ENCODE measurements at regions not wholly inside any gene's neighbourhood (a gene's known extent, or its start where the extent isn't known, plus 50 kb on each side); places are given as distances from the start of the nearest gene placed in this dataset.

- no peaks in the 10 kb centered on the region for H3K9me3 ChIP-seq
- ChIA-PET CTCF (no interaction called here), POLR2A (no interaction called here)
- Mint-ChIP-seq H3K4me1 (no peaks in the 10 kb centered on the region), H3K4me3 (no peak overlapping the region), H3K27me3 (peaks cover 14 to 22% of the 10 kb centered on the region in 2 donors), H3K9me3 (peaks cover 0 to 11% (median 0%) of the 10 kb centered on the region in 3 donors), H3K27ac (no peak overlapping the region), H3K36me3 (no peaks in the 10 kb centered on the region)
- no peak overlapping the region for H3K27ac ChIP-seq (ENCODE audit: low read length)
- H3K4me3 ChIP-seq (ENCODE audit: control insufficient read depth in 1 of 2, extremely low read depth in 1 of 2, low read length in 1 of 2) = no peak overlapping the region
- DNase-seq (no peak), ATAC-seq (replicated peaks in 1 of 4) (no peak)
- peaks cover 0 to 20% of the 10 kb centered on the region in 2 experiments for H3K27me3 ChIP-seq (replicated peaks in 1 of 2; ENCODE audit: control insufficient read depth in 2 of 2, extremely low read depth in 1 of 2, insufficient read depth in 2 of 2, low read length in 1 of 2)
- no peaks in the 10 kb centered on the region for H3K36me3 ChIP-seq (ENCODE audit: control insufficient read depth in 2 of 2, extremely low read depth in 1 of 2, insufficient read depth in 1 of 2, low read length in 1 of 2)
- WGBS (ENCODE audit: insufficient coverage) = no CpG with 5 or more reads among the region's 2 CpGs
- no peaks in the 10 kb centered on the region for H3K4me1 ChIP-seq (ENCODE audit: control insufficient read depth in 1 of 2, extremely low read depth in 1 of 2, insufficient read depth in 2 of 2, low read length in 2 of 2)
Observed at GRCh38 chr17:72338304-72338703, 217.5 kb downstream of the SOX9 start.

GRCh38 chr17:72338847-72339790 lies 218.3 kb downstream of the SOX9 start:
- peaks cover 11 to 20% of the 10 kb centered on the region in 2 donors for H3K27me3 Mint-ChIP-seq
- no peaks in the 10 kb centered on the region for H3K4me1 Mint-ChIP-seq
- H3K36me3 ChIP-seq (ENCODE audit: control insufficient read depth in 2 of 2, extremely low read depth in 1 of 2, insufficient read depth in 1 of 2, low read length in 1 of 2) = no peaks in the 10 kb centered on the region
- H3K9me3 ChIP-seq = no peaks in the 10 kb centered on the region
- H3K4me3 Mint-ChIP-seq = no peak overlapping the region
- no peak overlapping the region for H3K27ac ChIP-seq (ENCODE audit: low read length)
- peaks cover 0 to 20% of the 10 kb centered on the region in 2 experiments for H3K27me3 ChIP-seq (replicated peaks in 1 of 2; ENCODE audit: control insufficient read depth in 2 of 2, extremely low read depth in 1 of 2, insufficient read depth in 2 of 2, low read length in 1 of 2)
- CTCF ChIA-PET = no interaction called here
- ATAC-seq (replicated peaks in 1 of 4) = no peak
- WGBS (ENCODE audit: insufficient coverage) = 38% methylated on average over 4 of the region's 12 CpGs
- H3K27ac Mint-ChIP-seq = no peak overlapping the region
- no peak overlapping the region for H3K4me3 ChIP-seq (ENCODE audit: control insufficient read depth in 1 of 2, extremely low read depth in 1 of 2, low read length in 1 of 2)
- peaks cover 0 to 9% (median 0%) of the 10 kb centered on the region in 3 donors for H3K9me3 Mint-ChIP-seq
- H3K4me1 ChIP-seq (ENCODE audit: control insufficient read depth in 1 of 2, extremely low read depth in 1 of 2, insufficient read depth in 2 of 2, low read length in 2 of 2) = no peaks in the 10 kb centered on the region
- DNase-seq = no peak
- POLR2A ChIA-PET = no interaction called here
- no peaks in the 10 kb centered on the region for H3K36me3 Mint-ChIP-seq

GRCh38 chr17:72340836-72341235 lies 220.0 kb downstream of the SOX9 start:
- peaks cover 11 to 20% of the 10 kb centered on the region in 2 donors for H3K27me3 Mint-ChIP-seq
- no peak overlapping the region for H3K4me3 Mint-ChIP-seq
- ATAC-seq (replicated peaks in 1 of 4) (no peak), DNase-seq (no peak)
- peaks cover 0 to 17% of the 10 kb centered on the region in 2 experiments for H3K27me3 ChIP-seq (replicated peaks in 1 of 2; ENCODE audit: control insufficient read depth in 2 of 2, extremely low read depth in 1 of 2, insufficient read depth in 2 of 2, low read length in 1 of 2)
- 87% methylated on average over 4 of the region's 6 CpGs for WGBS (ENCODE audit: insufficient coverage)
- no peaks in the 10 kb centered on the region for H3K4me1 Mint-ChIP-seq
- no peak overlapping the region for H3K4me3 ChIP-seq (ENCODE audit: control insufficient read depth in 1 of 2, extremely low read depth in 1 of 2, low read length in 1 of 2)
- ChIA-PET CTCF (no interaction called here), POLR2A (no interaction called here)
- no peaks in the 10 kb centered on the region for H3K36me3 ChIP-seq (ENCODE audit: control insufficient read depth in 2 of 2, extremely low read depth in 1 of 2, insufficient read depth in 1 of 2, low read length in 1 of 2)
- no peaks in the 10 kb centered on the region for H3K9me3 ChIP-seq
- peaks cover 0 to 9% (median 0%) of the 10 kb centered on the region in 3 donors for H3K9me3 Mint-ChIP-seq
- no peaks in the 10 kb centered on the region for H3K36me3 Mint-ChIP-seq
- no peaks in the 10 kb centered on the region for H3K4me1 ChIP-seq (ENCODE audit: control insufficient read depth in 1 of 2, extremely low read depth in 1 of 2, insufficient read depth in 2 of 2, low read length in 2 of 2)
- no peak overlapping the region for H3K27ac ChIP-seq (ENCODE audit: low read length)
- H3K27ac Mint-ChIP-seq = no peak overlapping the region

GRCh38 chr17:72342061-72342460 lies 221.2 kb downstream of the SOX9 start:
- DNase-seq (no peak), ATAC-seq (replicated peaks in 1 of 4) (no peak)
- WGBS (ENCODE audit: insufficient coverage) = 67% methylated on average over 1 of the region's 5 CpGs
- Histone ChIP-seq H3K27me3 (replicated peaks in 1 of 2; ENCODE audit: control insufficient read depth in 2 of 2, extremely low read depth in 1 of 2, insufficient read depth in 2 of 2, low read length in 1 of 2) (peaks cover 0 to 17% of the 10 kb centered on the region in 2 experiments), H3K4me1 (ENCODE audit: control insufficient read depth in 1 of 2, extremely low read depth in 1 of 2, insufficient read depth in 2 of 2, low read length in 2 of 2) (no peaks in the 10 kb centered on the region), H3K36me3 (ENCODE audit: control insufficient read depth in 2 of 2, extremely low read depth in 1 of 2, insufficient read depth in 1 of 2, low read length in 1 of 2) (no peaks in the 10 kb centered on the region), H3K4me3 (ENCODE audit: control insufficient read depth in 1 of 2, extremely low read depth in 1 of 2, low read length in 1 of 2) (no peak overlapping the region), H3K9me3 (no peaks in the 10 kb centered on the region), H3K27ac (ENCODE audit: low read length) (no peak overlapping the region)
- no peak overlapping the region for H3K27ac Mint-ChIP-seq
- ChIA-PET POLR2A (no interaction called here), CTCF (no interaction called here)
- H3K4me1 Mint-ChIP-seq = no peaks in the 10 kb centered on the region
- peaks cover 7 to 19% of the 10 kb centered on the region in 2 donors for H3K27me3 Mint-ChIP-seq
- peaks cover 0 to 9% (median 0%) of the 10 kb centered on the region in 3 donors for H3K9me3 Mint-ChIP-seq
- H3K36me3 Mint-ChIP-seq = no peaks in the 10 kb centered on the region
- H3K4me3 Mint-ChIP-seq = no peak overlapping the region

- CTCF ChIA-PET = no interaction called here
- no peak for DNase-seq
- 81% methylated on average over 18 of the region's 28 CpGs for WGBS (ENCODE audit: insufficient coverage)
Observed at GRCh38 chr17:72342627-72343527, 222.1 kb downstream of the SOX9 start.

DNA sequence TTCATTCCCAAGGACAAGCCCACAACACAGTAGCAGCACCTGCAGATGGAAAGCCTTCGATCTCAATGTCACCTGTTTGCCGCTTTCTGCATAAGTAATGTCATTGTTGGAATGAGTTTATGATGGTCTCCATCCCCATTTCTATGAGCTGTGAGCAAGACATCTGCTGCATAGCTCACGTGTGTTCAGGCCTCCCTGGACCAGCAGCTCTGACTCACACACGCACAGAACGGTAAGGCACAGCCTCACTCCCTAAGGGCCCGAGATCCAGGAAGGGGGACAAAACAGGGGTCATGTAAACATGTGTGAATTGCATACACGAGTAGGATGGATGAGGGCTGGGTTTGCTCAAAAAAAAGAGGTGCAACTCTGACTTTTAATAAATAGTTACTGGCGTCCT lies 223.1 kb downstream of the SOX9 start:
- Mint-ChIP-seq H3K27me3 (peaks cover 0 to 6% of the 10 kb centered on the region in 2 donors), H3K4me1 (no peaks in the 10 kb centered on the region), H3K36me3 (no peaks in the 10 kb centered on the region), H3K9me3 (peaks cover 0 to 4% (median 0%) of the 10 kb centered on the region in 3 donors), H3K4me3 (no peak overlapping the region), H3K27ac (no peak overlapping the region)
- Histone ChIP-seq H3K27me3 (replicated peaks in 1 of 2; ENCODE audit: control insufficient read depth in 2 of 2, extremely low read depth in 1 of 2, insufficient read depth in 2 of 2, low read length in 1 of 2) (peaks cover 0 to 9% of the 10 kb centered on the region in 2 experiments), H3K9me3 (no peaks in the 10 kb centered on the region), H3K4me3 (ENCODE audit: control insufficient read depth in 1 of 2, extremely low read depth in 1 of 2, low read length in 1 of 2) (no peak overlapping the region), H3K4me1 (ENCODE audit: control insufficient read depth in 1 of 2, extremely low read depth in 1 of 2, insufficient read depth in 2 of 2, low read length in 2 of 2) (no peaks in the 10 kb centered on the region), H3K36me3 (ENCODE audit: control insufficient read depth in 2 of 2, extremely low read depth in 1 of 2, insufficient read depth in 1 of 2, low read length in 1 of 2) (no peaks in the 10 kb centered on the region), H3K27ac (ENCODE audit: low read length) (no peak overlapping the region)
- CTCF ChIA-PET = no interaction called here
- POLR2A ChIA-PET = no interaction called here
- DNase-seq = no peak
- no peak for ATAC-seq (replicated peaks in 1 of 4)
- 73% methylated on average over 4 of the region's 8 CpGs for WGBS (ENCODE audit: insufficient coverage)

More at GRCh38 chr17:72342627-72343527, 222.1 kb downstream of the SOX9 start:
- Histone ChIP-seq H3K9me3 (no peaks in the 10 kb centered on the region), H3K4me3 (ENCODE audit: control insufficient read depth in 1 of 2, extremely low read depth in 1 of 2, low read length in 1 of 2) (no peak overlapping the region), H3K36me3 (ENCODE audit: control insufficient read depth in 2 of 2, extremely low read depth in 1 of 2, insufficient read depth in 1 of 2, low read length in 1 of 2) (no peaks in the 10 kb centered on the region), H3K4me1 (ENCODE audit: control insufficient read depth in 1 of 2, extremely low read depth in 1 of 2, insufficient read depth in 2 of 2, low read length in 2 of 2) (no peaks in the 10 kb centered on the region), H3K27me3 (replicated peaks in 1 of 2; ENCODE audit: control insufficient read depth in 2 of 2, extremely low read depth in 1 of 2, insufficient read depth in 2 of 2, low read length in 1 of 2) (peaks cover 0 to 17% of the 10 kb centered on the region in 2 experiments), H3K27ac (ENCODE audit: low read length) (no peak overlapping the region)
- POLR2A ChIA-PET = no interaction called here
- no peak overlapping the region for H3K4me3 Mint-ChIP-seq
- H3K9me3 Mint-ChIP-seq = peaks cover 0 to 5% (median 0%) of the 10 kb centered on the region in 3 donors
- H3K27ac Mint-ChIP-seq = no peak overlapping the region
- H3K4me1 Mint-ChIP-seq = no peaks in the 10 kb centered on the region
- H3K36me3 Mint-ChIP-seq = no peaks in the 10 kb centered on the region
- no peak for ATAC-seq (replicated peaks in 1 of 4)
- peaks cover under 1 to 11% of the 10 kb centered on the region in 2 donors for H3K27me3 Mint-ChIP-seq
